ENCODE measurements at regions not wholly inside any gene's neighbourhood (a gene's known extent, or its start where the extent isn't known, plus 50 kb on each side); places are given as distances from the start of the nearest gene placed in this dataset.

GRCh38 chr10:46224414-46224682 is 62.4 kb upstream of the ANTXRL start:
- TF ChIP-seq MYNN (IDR thresholded peaks at IDR 0.05) (no peak), MYNN (CRISPR knock-in tag; IDR thresholded peaks at IDR 0.05) (no peak), FOXK2 (conservative IDR thresholded peaks at IDR 0.05 in 1 of 2, IDR thresholded peaks at IDR 0.05 in 1 of 2; ENCODE audit: low read depth in 2 of 2) (no peak), HMG20A (CRISPR knock-in tag; conservative IDR thresholded peaks at IDR 0.05) (no peak), CTCF (IDR thresholded peaks at IDR 0.05 in 2 of 3, conservative IDR thresholded peaks at IDR 0.05 in 1 of 3; ENCODE audit: insufficient read depth in 2 of 3, low read depth in 1 of 3, low read length in 3 of 3) (no peak), SIRT6 (IDR thresholded peaks at IDR 0.05; ENCODE audit: low read depth, low read length) (no peak), REST (IDR thresholded peaks at IDR 0.05; ENCODE audit: borderline replicate concordance) (no peak), REST (CRISPR knock-in tag; IDR thresholded peaks at IDR 0.05; ENCODE audit: low read depth) (no peak), SAP30 (IDR thresholded peaks at IDR 0.05; ENCODE audit: borderline replicate concordance, insufficient read depth, low read depth, low read length, poor library complexity, severe bottlenecking) (no peak)

All from K562 (cell line).